ENCODE measurements at regions not wholly inside any gene's neighbourhood (a gene's known extent, or its start where the extent isn't known, plus 50 kb on each side); places are given as distances from the start of the nearest gene placed in this dataset.

- TF ChIP-seq CTCF (IDR thresholded peaks at IDR 0.05; ENCODE audit: low read depth, low read length) (no peak; the same call in 1 of the 2 replicates), EZH2phosphoT487 (IDR thresholded peaks at IDR 0.05; ENCODE audit: low read depth) (no peak)
Measured at GRCh38 chr12:124499190-124499753, 68.1 kb downstream of the NCOR2 start.

All from OCI-LY3 (cell line).